Bronchial epithelial cell (primary cell): ENCODE measurements at regions not wholly inside any gene's neighbourhood (a gene's known extent, or its start where the extent isn't known, plus 50 kb on each side); places are given as distances from the start of the nearest gene placed in this dataset.

Source experiments
- DNase-seq: peaks from one replicate; pipeline ENCODE4 v3.0.0-alpha.2; 2010; ENCODE audit warnings: low read depth
- FAIRE-seq: peaks from 2 replicates; lab custom pipeline; 2011; peaks lifted over from hg19 to GRCh38; lab: Jason Lieb, UNC
- H3K27me3 ChIP-seq: 2 replicates; pipeline ENCODE4 v1.5.1; 2011; ENCODE audit warnings: low read length; ENCODE audit not compliant: control insufficient read depth, insufficient read depth
- H3K36me3 ChIP-seq: 2 replicates; pipeline ENCODE4 v1.5.1; 2011; ENCODE audit warnings: low read length; ENCODE audit not compliant: control insufficient read depth, insufficient read depth
- H3K4me3 ChIP-seq: 2 replicates; pipeline ENCODE4 v1.5.1; 2011; ENCODE audit warnings: mild to moderate bottlenecking, low read depth, low read length, control low read depth
- CTCF ChIP-seq: IDR thresholded peaks from 2 replicates; pipeline ENCODE4 v1.5.1; 2011; ENCODE audit warnings: mild to moderate bottlenecking, moderate library complexity, low read length, control low read depth, inconsistent platforms; ENCODE audit not compliant: insufficient read depth, severe bottlenecking

GRCh38 chr20:1838556-1839279, 56.5 kb upstream of the SIRPA start:
- Histone ChIP-seq H3K4me3 (no peak overlapping the region), H3K27me3 (no peaks in the 10 kb centered on the region), H3K36me3 (no peaks in the 10 kb centered on the region)
- FAIRE-seq = no peak
- TF ChIP-seq CTCF = no peak
- no peak for DNase-seq

- FAIRE-seq (no peak), DNase-seq (no peak)
- H3K4me3 ChIP-seq = no peak overlapping the region
- H3K27me3 ChIP-seq = no peaks in the 10 kb centered on the region
- no peak for TF ChIP-seq CTCF
- H3K36me3 ChIP-seq = no peaks in the 10 kb centered on the region
Observed at GRCh38 chr20:1835186-1836035, 59.8 kb upstream of the SIRPA start.

GRCh38 chr20:1833728-1834726, 61.2 kb upstream of the SIRPA start:
- TF ChIP-seq CTCF = no peak
- no peak overlapping the region for H3K4me3 ChIP-seq
- DNase-seq = peak; percentile 57
- H3K36me3 ChIP-seq = no peaks in the 10 kb centered on the region
- peak; percentile 50 for FAIRE-seq
- H3K27me3 ChIP-seq = no peaks in the 10 kb centered on the region

- no peak overlapping the region for H3K4me3 ChIP-seq
- H3K27me3 ChIP-seq = no peaks in the 10 kb centered on the region
- FAIRE-seq = no peak
- no peaks in the 10 kb centered on the region for H3K36me3 ChIP-seq
- no peak for TF ChIP-seq CTCF
- DNase-seq = no peak
Observed at GRCh38 chr20:1833216-1833615, 62.0 kb upstream of the SIRPA start.

- DNase-seq (no peak), FAIRE-seq (no peak)
- Histone ChIP-seq H3K36me3 (no peaks in the 10 kb centered on the region), H3K27me3 (no peaks in the 10 kb centered on the region), H3K4me3 (no peak overlapping the region)
- TF ChIP-seq CTCF = no peak
Observed at GRCh38 chr20:1832634-1833033, 62.6 kb upstream of the SIRPA start.
